ENCODE measurements at regions not wholly inside any gene's neighbourhood (a gene's known extent, or its start where the extent isn't known, plus 50 kb on each side); places are given as distances from the start of the nearest gene placed in this dataset.
"Not testable (repeated sequence)": the region's sequence is repeated elsewhere in the genome, so short reads cannot be mapped to it uniquely, and the experiment has no call there.

DNA sequence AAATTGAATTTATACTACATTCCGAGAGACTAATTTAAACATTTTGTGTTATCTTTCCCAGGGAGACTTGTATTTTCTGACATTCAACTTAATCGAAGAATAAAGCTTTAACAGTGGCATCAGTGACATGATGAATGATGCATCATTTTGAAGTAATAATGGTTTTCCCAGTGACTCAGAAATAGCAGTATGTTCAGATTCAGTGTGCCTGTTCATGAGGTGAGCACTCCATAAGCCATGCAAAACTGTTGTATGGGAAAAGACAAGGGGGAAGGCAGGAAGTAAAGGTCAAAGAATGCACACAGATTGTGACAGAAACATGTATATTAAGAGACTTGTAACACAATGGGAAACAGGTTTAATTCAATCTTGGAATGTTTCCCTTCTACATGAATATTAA is 1348.2 kb upstream of the GJE1 start:
- no peak for DNase-seq (ENCODE audit: low read depth in 3 of 3, low spot score in 1 of 3)

DNA sequence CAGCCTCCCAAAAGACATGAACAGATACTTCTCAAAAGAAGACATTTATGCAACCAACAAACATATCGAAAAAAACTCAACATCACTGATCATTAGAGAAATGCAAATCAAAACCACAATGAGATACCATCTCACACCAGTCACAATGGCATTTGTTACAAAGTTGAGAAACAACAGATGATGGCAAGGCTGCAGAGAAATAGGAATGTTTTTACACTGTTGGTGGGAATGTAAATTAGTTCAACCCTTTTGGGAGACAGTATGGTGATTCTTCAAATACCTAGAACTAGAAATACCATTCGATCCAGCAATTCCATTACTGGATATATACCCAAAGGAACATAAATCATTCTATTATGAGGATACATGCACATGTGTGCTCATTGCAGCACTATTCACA is 1349.2 kb upstream of the GJE1 start:
- DNase-seq (ENCODE audit: low read depth in 3 of 3, low spot score in 1 of 3): not testable (repeated sequence)

DNA sequence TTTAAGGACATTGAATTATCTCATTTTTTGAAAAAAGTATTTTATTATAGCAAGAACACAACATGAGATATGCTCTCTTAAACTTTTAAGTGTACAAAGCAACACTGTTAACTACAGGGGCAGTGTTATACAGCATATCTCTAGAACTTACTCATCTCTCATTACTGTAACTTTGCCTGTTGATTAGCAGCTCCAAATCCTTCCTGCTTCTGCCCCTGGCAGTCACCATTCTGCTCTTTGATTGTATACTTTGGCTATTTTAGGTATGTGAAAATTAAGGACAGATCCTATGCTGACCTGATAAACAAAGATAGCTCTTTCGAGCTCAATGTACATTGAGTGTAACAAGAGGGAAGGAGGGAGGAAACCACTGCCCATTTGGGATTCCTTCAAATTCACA is 1349.8 kb upstream of the GJE1 start:
- DNase-seq (ENCODE audit: low read depth in 3 of 3, low spot score in 1 of 3): no peak

DNA sequence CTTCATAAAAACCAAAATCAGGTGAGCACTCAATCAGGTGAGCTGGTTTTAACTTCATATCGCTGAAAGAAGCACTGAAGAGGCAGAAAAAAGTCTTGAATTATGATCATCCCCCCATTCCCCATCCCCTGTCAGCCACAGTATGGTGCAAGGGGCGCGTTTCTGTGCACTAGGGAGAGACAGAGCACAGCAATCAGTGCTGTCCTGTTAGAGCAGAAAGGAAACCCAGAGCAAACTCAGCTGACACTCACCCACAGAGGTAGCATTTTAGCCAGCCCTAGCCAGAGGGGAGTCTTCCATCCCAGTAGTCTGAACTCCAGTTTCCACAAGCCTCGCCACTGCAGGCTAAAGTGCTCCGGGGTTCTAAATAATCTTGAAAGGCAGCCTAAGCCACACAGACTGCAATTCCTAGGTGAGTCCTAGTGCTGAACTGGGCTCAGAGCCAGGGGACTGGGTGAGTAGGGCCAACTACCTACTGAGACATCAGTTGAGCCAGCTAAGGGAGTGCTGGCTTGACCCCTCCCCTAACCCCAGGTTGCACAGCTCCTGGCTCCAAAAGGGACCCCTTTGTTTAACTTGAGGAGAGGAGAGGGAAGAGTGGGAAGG is 1352.6 kb upstream of the GJE1 start:
- DNase-seq (ENCODE audit: low read depth in 3 of 3, low spot score in 1 of 3): no peak

DNA sequence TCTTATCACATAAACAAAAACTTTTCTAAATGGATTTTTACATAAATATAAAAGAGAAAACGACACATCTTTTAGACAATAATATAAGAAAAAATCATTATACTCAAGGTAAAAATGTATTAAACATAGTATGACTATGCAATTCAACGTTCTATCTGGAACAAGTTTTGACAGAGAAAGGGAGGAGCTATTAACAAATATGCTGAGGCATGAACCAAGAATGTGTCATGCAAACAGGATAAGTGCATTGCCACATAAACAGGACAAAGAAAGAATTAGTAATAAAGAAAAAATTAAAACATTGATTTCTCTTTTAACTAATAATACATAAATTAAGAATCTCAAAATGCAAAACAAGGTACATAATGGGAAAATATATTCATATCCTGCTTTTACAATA is 1353.4 kb upstream of the GJE1 start:
- DNase-seq (ENCODE audit: low read depth in 3 of 3, low spot score in 1 of 3): no peak

DNA sequence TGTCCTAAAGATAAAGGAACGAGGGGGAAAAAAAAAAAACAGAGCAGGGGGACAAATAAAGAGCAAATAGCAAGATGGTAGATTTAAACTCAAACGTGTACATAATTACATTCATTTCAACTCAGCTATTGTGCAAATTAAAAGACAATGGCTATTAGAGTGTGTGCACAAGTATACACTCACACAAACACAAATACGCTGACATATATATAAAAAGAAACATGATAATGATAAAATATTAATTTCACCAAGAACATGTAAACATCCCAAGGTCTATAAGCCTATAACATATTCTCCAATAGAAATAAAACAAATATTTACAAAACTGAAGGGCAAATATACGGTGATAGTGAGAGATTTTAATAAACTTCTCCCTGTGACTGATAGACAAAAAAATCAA is 1354.9 kb upstream of the GJE1 start:
- no peak for DNase-seq (ENCODE audit: low read depth in 3 of 3, low spot score in 1 of 3)

DNA sequence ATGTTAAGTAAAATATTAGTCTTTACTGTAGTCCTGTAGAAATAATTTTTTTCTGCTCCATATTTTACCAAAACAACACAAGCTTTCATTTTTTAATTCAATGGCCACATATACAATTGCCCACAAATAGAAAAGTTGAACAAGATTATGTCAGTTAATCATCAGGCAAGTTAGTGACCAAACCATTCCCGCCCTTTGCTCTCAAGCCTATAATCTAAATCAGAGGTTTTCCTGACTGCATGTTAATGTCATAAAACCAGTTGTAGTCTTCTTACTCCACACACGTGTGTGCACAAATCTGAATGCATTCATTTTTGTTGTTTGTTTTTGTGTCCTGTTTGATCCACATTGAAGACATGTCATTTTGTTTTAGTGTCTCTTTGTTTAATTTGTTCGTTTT is 1357.7 kb upstream of the GJE1 start:
- no peak for DNase-seq (ENCODE audit: low read depth in 3 of 3, low spot score in 1 of 3)

DNA sequence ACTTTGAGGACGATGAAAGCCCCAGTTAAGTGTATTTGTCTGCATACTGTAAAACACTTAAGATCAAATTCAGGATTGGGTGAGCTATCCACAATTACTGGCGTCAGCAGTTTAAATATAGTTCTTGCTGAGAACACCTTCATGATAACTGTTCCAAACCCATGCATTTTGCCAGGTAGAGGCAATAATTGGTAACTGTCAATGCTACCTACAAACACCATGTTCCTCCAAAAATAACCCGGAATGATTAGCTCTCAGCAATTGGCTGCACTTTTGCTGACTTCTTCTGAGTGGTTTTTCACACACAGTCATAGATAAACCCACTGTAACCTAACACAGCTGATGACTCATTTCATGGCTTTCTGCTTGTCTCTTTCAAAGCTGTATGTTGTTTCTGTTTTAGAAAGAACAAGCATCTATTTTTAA is 1358.6 kb upstream of the GJE1 start:
- no peak for DNase-seq (ENCODE audit: low read depth in 3 of 3, low spot score in 1 of 3)

DNA sequence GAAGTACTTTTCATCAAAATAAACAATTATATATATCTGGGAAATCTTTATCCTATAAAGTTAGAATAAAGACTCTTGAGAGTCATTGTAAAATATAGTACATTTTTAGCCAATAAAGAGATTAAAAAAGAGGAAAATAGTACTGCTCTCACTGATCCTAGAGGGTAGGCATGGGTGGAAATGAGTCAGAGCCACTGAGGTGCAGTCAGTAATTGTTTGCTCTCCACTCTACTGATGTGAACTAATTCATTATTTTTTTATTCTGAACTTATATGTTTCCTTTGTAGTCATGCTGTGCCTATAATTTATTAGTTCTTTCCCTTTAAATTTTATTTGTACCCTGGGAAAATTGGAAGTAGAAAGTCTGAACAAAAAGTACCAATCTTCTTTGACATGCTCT is 1359.4 kb upstream of the GJE1 start:
- DNase-seq (ENCODE audit: low read depth in 3 of 3, low spot score in 1 of 3): no peak

DNA sequence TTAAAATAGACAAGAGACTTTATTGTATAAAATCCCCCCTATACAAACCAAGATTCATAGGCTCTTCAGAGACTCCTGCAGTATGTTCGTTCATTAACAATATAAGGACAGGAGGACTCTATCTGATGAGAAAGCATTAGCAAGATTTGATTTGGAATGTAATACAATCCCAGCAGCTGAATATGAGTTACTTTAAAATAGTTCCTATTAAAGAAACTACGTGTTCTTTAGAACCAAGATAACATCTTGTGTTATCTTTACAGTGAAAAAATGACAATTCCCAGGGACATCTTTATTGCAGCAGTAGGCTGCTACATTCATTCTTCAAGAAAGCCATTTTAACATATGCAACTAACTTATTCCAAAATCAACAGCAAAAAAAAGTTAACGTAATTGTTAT is 1360.1 kb upstream of the GJE1 start:
- DNase-seq (ENCODE audit: low read depth in 3 of 3, low spot score in 1 of 3): no peak

DNA sequence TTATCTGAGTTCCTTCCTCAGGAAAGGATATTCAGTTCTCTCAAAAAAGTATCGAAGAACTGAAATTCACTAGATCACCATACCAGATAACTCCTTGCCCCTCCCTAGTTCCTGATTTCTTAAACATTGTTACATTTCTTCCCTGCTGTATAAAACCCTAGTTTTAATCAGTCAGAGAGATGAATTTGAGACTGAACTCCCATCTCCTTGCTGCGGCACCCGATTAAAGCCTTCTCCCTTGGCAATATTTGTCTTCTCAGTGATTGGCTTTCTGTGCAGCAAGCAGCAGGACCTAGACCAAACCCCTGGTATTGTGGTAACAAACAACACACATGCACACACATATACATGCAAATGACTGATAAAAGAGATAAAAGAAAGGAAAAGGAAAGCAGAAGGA is 1364.6 kb upstream of the GJE1 start:
- no peak for DNase-seq (ENCODE audit: low read depth in 3 of 3, low spot score in 1 of 3)

DNA sequence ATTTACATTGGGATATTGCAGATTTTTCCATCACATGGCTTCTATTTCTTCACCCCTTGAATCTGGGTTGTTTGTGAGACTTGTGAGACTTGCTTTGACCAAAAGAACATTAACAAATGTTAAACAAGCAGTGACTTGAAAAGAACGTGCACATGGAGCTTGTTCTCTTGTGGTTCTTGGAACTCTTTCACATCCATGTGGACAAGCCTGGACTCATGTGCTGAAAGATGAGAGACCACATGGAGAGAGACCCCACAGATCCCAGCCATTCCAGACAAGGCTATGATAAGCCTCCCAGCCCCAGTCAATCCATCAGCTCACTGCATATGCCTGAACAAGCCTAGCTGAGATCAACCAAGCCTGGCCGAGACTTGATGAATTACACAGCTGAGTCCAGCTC is 1365.7 kb upstream of the GJE1 start:
- no peak for DNase-seq (ENCODE audit: low read depth in 3 of 3, low spot score in 1 of 3)

DNA sequence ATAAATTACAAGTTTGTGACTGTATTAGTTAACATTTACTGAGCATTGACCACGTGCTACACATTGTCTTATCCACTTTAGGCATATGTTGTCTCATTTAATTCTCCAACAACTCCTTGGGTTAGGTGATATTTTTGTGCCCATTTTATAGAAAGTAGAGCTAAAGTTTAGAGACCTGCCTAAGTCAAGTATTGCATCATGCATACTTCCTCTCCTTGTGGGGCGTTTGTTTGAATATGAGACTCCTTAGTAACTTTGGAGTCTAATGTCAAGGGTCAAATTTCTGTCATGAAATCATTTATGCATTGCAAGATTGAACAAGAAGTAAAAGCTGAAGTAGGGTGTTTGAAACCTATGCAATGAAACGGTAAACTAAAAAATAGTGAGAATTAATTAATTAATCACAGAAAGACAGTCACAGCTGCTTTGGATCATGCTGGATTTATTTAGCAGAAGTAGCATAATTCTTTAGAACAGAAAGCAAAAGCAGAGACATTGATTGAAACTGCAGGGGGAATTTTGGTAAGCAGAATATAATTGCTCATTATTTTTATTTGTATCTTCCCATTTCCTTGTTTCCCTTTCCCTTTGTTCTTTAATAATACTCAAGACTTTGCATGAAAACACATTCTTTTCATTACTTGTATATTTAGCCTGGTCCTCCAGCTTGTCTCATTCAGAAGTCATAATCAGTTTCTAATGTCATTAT is 1374.4 kb upstream of the GJE1 start:
- no peak for DNase-seq (ENCODE audit: low read depth in 3 of 3, low spot score in 1 of 3)

DNA sequence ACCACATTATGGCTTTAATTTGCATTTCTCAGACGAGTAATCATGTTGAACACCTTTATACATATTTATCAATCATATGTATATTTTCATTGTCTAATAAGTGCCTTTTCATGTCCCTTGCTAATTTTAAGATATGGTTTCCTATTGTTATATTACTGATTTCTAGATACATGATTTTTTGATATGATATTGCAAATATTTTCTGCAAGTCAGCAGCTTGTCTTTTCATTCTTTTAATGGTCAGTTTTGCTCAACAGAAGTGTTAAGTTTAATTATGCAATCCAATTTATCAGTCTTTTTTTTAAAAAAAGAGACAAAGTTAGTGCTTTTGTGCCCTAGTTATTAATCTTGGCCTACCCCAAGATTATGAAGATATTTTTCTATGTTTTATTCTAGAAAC is 1377.8 kb upstream of the CITED2 start:
- no peak for DNase-seq (ENCODE audit: low read depth in 3 of 3, low spot score in 1 of 3)

DNA sequence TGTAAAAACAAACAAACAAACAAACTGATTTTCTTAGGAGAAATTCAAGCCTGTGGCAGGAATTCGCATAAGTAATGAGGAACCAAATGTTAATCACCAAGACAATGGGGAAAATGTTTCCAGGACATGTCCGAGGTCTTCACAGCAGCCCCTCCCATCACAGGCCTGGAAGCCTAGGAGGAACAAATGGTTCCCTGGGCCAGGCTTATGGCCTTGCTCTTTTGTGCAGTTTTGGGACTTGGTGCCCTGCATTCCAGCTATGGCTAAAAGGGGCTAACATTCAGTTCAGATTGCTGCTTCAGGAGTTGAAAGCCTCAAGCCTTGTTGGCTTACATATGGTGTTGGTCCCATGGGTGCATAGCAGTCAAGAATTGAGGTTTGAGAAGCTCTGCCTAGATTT is 1372.7 kb upstream of the CITED2 start:
- DNase-seq (ENCODE audit: low read depth in 3 of 3, low spot score in 1 of 3): no peak

DNA sequence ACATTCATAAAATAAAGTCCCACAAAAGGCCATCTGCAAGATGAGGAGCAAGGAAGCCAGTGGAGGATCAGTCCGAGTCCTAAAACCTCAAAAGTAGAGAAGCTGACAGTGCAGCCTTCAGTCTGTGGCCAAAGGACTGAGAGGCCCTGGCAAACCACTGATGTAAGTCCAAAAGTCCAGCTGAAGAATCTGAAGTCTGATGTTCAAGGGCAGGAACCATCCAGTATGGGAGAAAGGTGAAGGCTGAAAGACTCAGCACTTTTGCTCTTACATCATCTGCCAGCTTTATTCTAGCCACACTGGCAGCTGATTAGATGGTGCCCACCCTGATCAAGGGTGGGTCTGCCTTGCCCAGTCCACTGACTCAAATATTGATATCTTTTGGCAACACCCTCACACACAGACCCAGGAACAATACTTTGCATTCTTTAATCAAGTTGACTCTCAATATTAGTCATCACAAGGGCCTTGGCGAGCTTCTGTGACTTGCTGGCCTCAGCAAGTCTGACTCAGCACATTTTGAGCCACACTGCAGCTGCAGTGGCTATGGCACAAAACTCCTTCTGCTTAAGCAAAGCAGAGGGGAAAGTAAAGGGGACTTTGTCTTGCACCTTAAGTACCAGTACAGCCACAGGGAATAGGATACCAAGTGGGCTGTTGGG is 1370.3 kb upstream of the CITED2 start:
- no peak for DNase-seq (ENCODE audit: low read depth in 3 of 3, low spot score in 1 of 3)

DNA sequence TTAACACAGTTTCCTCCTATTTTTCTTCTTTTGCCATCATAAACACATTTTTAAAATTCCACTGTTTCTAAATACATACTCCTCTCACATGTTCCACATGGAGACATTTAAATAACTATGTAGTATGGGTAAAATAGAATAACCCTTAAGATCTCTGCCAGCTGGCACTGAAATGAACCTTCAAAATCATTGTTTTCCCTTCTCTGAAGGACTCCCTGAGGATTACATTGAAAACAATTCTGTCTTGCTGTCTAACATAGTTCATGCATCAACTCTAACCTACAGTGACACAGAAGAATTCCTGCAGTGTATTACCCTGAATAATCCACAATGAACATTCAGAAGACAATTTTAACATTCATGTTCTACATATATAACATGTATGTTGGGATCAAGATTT is 1361.8 kb upstream of the CITED2 start:
- no peak for DNase-seq (ENCODE audit: low read depth in 3 of 3, low spot score in 1 of 3)

DNA sequence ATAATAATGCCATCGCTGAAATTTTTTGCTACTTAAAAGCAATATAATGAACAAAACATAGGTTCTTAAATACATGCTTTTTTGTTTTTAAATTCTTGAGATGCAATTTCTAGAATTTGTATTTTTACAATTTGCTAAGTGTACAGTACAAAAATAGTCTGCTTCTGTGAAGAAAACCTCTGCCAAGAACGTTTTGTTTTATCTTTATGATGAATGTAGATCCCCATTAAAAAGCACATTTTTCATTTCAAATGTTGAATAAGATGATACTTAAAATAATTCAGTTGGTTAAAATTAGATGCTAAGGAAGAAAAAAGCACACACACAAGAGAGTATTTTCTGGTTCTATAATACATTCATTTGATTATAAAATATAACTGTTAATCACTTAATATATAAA is 1358.5 kb upstream of the CITED2 start:
- DNase-seq (ENCODE audit: low read depth in 3 of 3, low spot score in 1 of 3): no peak

DNA sequence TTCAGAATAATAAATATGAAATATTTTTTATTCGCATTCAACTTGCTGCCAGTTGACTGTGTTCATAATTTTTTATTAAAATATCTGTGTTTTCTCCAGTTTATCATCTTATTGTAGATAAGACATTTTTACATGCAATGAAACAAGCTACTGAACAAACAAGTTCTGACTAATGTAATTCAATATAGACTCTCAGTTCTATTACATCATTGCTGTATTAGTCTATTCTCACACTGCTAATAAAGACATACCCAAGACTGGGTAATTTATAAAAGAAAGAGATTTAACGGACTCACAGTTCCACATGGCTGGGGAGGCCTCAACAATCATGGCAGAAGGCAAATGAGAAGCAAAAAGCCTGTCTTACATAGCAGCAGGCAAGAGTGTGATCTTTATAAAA is 1357.7 kb upstream of the CITED2 start:
- no peak for DNase-seq (ENCODE audit: low read depth in 3 of 3, low spot score in 1 of 3)

DNA sequence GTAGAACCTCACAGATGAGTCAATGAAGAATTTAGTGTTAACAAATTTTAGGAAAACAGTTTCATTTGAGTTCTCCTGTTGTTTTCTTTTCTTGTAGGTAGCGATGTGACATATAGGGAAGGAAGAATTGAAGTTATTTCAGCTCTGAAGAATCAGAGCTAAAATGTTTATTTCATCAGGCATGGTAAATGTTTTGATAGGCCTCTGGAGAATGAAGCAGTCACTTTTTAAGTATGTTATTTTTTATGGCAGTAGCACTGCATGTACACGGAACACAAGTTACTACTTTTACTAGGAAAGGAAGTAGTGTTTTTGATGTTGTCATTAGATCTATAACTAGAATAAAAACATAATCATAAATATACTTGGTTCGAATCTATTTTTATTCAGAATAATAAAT is 1357.3 kb upstream of the CITED2 start:
- DNase-seq (ENCODE audit: low read depth in 3 of 3, low spot score in 1 of 3): no peak

DNA sequence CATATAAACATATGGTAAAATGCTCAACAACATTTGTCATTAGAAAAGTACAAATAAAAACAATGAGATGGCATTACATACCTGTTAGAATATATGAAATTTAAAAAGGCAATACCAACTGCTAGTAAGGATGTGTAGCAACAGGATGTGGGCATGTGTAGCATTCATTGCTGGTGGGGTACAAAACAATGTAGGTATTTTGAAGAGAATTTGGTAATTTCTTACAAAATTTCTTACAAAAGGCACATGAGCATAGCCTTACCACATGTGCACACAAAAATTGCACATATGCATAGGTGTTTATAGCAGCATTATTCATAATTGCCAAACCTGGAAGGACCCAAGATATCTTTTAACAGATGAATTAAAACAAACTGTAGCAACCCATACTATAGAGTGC is 1355.1 kb upstream of the CITED2 start:
- no peak for DNase-seq (ENCODE audit: low read depth in 3 of 3, low spot score in 1 of 3)

DNA sequence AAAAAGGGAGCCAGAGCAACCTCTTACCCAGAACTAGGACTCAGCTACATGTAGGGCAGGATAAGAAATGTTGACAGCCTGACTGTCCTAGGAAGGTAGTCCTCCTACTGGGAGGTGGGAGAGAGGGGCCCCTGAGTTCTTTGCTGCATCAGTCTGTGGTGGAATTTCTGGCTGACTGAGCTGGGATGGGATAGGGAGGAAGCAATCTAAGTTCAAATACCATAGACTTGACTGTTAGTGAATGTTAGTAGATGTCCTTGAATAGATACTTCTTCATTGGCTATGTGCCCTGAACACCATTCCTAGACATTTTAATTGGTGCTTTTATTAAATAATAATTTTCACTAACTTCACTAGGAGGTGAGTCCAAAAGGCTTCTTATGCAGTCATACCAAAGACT is 1343.6 kb upstream of the CITED2 start:
- DNase-seq (ENCODE audit: low read depth in 3 of 3, low spot score in 1 of 3): no peak

DNA sequence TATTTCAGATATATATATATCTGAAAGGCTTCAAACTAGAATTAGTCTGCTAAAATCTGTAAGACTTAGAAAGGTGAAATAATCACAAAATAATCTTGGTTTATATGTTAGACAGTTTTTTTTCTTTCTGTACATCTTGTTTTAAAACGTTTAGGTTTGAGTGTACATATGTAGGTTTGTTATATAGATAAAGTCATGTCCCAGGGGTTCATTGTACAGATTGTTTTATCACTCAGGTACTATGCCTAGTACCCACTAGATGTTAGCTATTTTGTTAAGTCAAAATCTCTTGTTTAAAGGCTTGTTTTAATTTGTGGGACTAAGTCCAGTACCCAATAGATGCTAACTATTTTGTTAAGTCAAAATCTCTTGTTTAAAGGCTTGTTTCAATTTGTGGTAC is 1339.0 kb upstream of the CITED2 start:
- DNase-seq (ENCODE audit: low read depth in 3 of 3, low spot score in 1 of 3): no peak
